ENCODE measurements at regions not wholly inside any gene's neighbourhood (a gene's known extent, or its start where the extent isn't known, plus 50 kb on each side); places are given as distances from the start of the nearest gene placed in this dataset.

DNA sequence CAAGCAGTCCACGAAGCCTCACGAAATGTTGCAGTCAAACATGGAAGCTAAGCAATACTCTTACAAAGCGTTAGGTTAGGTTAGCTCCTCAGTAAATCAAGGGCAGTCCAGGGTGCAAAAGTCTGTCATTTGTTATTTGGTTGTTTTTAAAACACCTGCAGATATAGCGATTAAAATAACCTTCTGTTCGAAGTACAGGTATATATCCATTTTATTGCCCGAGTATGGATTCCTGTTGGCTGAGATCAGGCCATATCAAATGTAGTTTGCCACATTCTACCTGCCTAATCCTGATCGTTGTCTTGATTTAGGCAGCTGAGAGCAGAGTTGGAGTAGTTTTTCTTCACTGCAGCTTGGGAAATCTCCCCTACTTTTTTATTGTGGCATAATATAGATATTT is 99.5 kb upstream of the EPB41L3 start:
- TF ChIP-seq POLR2AphosphoS5 (IDR thresholded peaks at IDR 0.05; ENCODE audit: borderline replicate concordance, low read depth, low read length) (no peak), EZH2 (IDR thresholded peaks at IDR 0.05) (no peak)
